RWPE1 (cell line): ENCODE measurements at regions not wholly inside any gene's neighbourhood (a gene's known extent, or its start where the extent isn't known, plus 50 kb on each side); places are given as distances from the start of the nearest gene placed in this dataset.

ENCODE experiments used
- CTCF ChIA-PET: fragments of 350-600 bp; sonication (Branson Sonifier 250); formaldehyde crosslinking; extraction: SDS; loops from one replicate; lab custom pipeline; 2021; lab: Yijun Ruan, JAX
- POLR2A ChIA-PET: fragments of 400-600 bp; formaldehyde crosslinking; extraction: SDS; loops from one replicate; lab custom pipeline; 2020; ENCODE audit warnings: antibody characterized with exemption; ENCODE audit not compliant: low non-redundant PET; lab: Yijun Ruan, JAX
- DNase-seq: peaks from one replicate; pipeline ENCODE4 v3.0.0; 2012; ENCODE audit warnings: low spot score
- H3K27ac ChIP-seq: fragments of 450-650 bp; 2 replicates; pipeline ENCODE4 v1.5.1; 2017
- CTCF ChIP-seq: fragments of 450-650 bp; conservative IDR thresholded peaks from 2 replicates; pipeline ENCODE4 v1.5.1; 2017; ENCODE audit warnings: low read depth, mild to moderate bottlenecking

GRCh38 chr1:194184974-194185373 lies 998.6 kb upstream of the B3GALT2 start:
- DNase-seq: no peak
- ChIA-PET POLR2A (no interaction called here), CTCF (interaction anchor here (0.6 kb wide), 1 partner anchor 580 kb away, joined by 3 read pairs; no protein-coding TSS in a partner anchor)
- H3K27ac ChIP-seq: no peak overlapping the region
- TF ChIP-seq CTCF: no peak

GRCh38 chr1:194184425-194184824 lies 998.0 kb upstream of the B3GALT2 start:
- ChIA-PET POLR2A (no interaction called here), CTCF (no interaction called here)
- no peak for DNase-seq
- TF ChIP-seq CTCF: no peak
- H3K27ac ChIP-seq: no peak overlapping the region

- no peak for DNase-seq
- H3K27ac ChIP-seq: no peak overlapping the region
- ChIA-PET POLR2A (no interaction called here), CTCF (no interaction called here)
- no peak for TF ChIP-seq CTCF
Measured at GRCh38 chr1:194181845-194182244, 995.4 kb upstream of the B3GALT2 start.

GRCh38 chr1:194176212-194176611 lies 989.8 kb upstream of the B3GALT2 start:
- H3K27ac ChIP-seq: no peak overlapping the region
- ChIA-PET POLR2A (no interaction called here), CTCF (interaction anchor here (0.6 kb wide), 2 partner anchors 18 to 369 kb away, joined by 3 read pairs; no protein-coding TSS in a partner anchor)

GRCh38 chr1:194175251-194175650 lies 988.8 kb upstream of the B3GALT2 start:
- POLR2A ChIA-PET: no interaction called here
- no peak for TF ChIP-seq CTCF
- DNase-seq: no peak
- no peak overlapping the region for H3K27ac ChIP-seq
- CTCF ChIA-PET: no interaction called here

More at GRCh38 chr1:194176212-194176611, 989.8 kb upstream of the B3GALT2 start:
- DNase-seq: no peak
- TF ChIP-seq CTCF: no peak

GRCh38 chr1:194174528-194174927 lies 988.1 kb upstream of the B3GALT2 start:
- no peak for TF ChIP-seq CTCF
- no peak overlapping the region for H3K27ac ChIP-seq
- POLR2A ChIA-PET: no interaction called here
- no peak for DNase-seq
- CTCF ChIA-PET: no interaction called here
